Loucy (cell line): ENCODE measurements at regions not wholly inside any gene's neighbourhood (a gene's known extent, or its start where the extent isn't known, plus 50 kb on each side); places are given as distances from the start of the nearest gene placed in this dataset.
"Not testable (repeated sequence)": the region's sequence is repeated elsewhere in the genome, so short reads cannot be mapped to it uniquely, and the experiment has no call there.

ENCODE experiments used
- EZH2phosphoT487 ChIP-seq: fragments of 200-600 bp; IDR thresholded peaks from 2 replicates; pipeline ENCODE4 v1.6.1; 2018; ENCODE audit warnings: antibody characterized with exemption, mild to moderate bottlenecking, moderate library complexity, borderline replicate concordance
- TF ChIP-seq, protein P1 (sequence below): fragments of 200-600 bp; sonication (generic); conservative IDR thresholded peaks from 2 replicates; pipeline ENCODE4 v1.5.1; 2014; ENCODE audit warnings: mild to moderate bottlenecking, antibody characterized with exemption, low read length

DNA sequence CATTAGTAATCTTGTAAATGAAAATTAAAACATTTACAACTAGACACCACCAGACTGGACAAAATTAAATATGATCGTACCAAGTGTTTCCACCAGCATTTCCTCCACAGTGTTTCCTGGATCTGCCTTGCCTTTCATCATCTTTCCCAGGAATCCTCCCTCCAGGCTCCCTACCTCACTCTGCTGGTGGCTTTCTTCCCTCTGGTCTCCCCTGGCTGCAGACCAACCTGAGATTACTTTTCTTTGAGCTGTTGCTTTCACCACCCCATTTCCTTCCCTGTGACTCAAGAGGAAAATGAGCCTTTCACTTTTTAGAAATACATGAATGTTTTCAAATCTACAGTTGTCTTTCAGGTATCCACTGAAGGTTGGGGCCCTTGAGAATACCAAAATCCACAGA lies 228.8 kb upstream of the NBPF12 start:
- TF ChIP-seq, protein P1, sequence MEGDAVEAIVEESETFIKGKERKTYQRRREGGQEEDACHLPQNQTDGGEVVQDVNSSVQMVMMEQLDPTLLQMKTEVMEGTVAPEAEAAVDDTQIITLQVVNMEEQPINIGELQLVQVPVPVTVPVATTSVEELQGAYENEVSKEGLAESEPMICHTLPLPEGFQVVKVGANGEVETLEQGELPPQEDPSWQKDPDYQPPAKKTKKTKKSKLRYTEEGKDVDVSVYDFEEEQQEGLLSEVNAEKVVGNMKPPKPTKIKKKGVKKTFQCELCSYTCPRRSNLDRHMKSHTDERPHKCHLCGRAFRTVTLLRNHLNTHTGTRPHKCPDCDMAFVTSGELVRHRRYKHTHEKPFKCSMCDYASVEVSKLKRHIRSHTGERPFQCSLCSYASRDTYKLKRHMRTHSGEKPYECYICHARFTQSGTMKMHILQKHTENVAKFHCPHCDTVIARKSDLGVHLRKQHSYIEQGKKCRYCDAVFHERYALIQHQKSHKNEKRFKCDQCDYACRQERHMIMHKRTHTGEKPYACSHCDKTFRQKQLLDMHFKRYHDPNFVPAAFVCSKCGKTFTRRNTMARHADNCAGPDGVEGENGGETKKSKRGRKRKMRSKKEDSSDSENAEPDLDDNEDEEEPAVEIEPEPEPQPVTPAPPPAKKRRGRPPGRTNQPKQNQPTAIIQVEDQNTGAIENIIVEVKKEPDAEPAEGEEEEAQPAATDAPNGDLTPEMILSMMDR, result not testable (repeated sequence)
- TF ChIP-seq EZH2phosphoT487, result not testable (repeated sequence)
